ENCODE measurements at regions not wholly inside any gene's neighbourhood (a gene's known extent, or its start where the extent isn't known, plus 50 kb on each side); places are given as distances from the start of the nearest gene placed in this dataset.

GRCh38 chrX:139134316-139134715, 396.2 kb upstream of the F9 start:
- DNase-seq (ENCODE audit: low read depth in 1 of 2, low spot score in 2 of 2) (no peak), FAIRE-seq (no peak)
- no peak overlapping the region for H3K23ac ChIP-seq (ENCODE audit: insufficient read length)
- H2AK5ac ChIP-seq (ENCODE audit: low read depth, low read length) = no peak overlapping the region
- ChIA-PET CTCF (ENCODE audit: partially characterized antibody) (no interaction called here), POLR2A (ENCODE audit: partially characterized antibody) (no interaction called here)
- 91% methylated on average over 5 of the region's 5 CpGs; no CpG with 5 or more reads in 1 of the 2 experiments for WGBS, 2 experiments (ENCODE audit: extremely low coverage in 1 of 2, insufficient coverage in 1 of 2, insufficient read length in 1 of 2, insufficient replicate concordance in 2 of 2, low coverage in 1 of 2, low lambda C conversion rate in 2 of 2, missing lambda C conversion rate in 1 of 2)
- H3K9me3 ChIP-seq (ENCODE audit: insufficient read depth in 2 of 2, low read depth in 1 of 2, low read length in 1 of 2) = no peaks in the 10 kb centered on the region
- no peak overlapping the region for H3K56ac ChIP-seq (replicated peaks; ENCODE audit: insufficient read length, low read depth, low read length)
- no peaks in the 10 kb centered on the region for H3K79me2 ChIP-seq (ENCODE audit: control insufficient read depth in 1 of 2, insufficient read depth in 2 of 2, low read length in 2 of 2)
- H3K14ac ChIP-seq (ENCODE audit: insufficient read length) = no peak overlapping the region
- no peak overlapping the region for H3K4ac ChIP-seq (replicated peaks; ENCODE audit: insufficient read length, low read depth, low read length)
- H2BK5ac ChIP-seq (ENCODE audit: low read depth, low read length) = no peak overlapping the region
- no peak overlapping the region for H3K18ac ChIP-seq (ENCODE audit: extremely low read depth, low read length)
- H2AFZ ChIP-seq (ENCODE audit: low read length) = no peak overlapping the region
- H4K5ac ChIP-seq (ENCODE audit: insufficient read length, low read depth, low read length) = no peak overlapping the region
- no peaks in the 10 kb centered on the region for H3K4me1 ChIP-seq (replicated peaks in 1 of 4; ENCODE audit: control insufficient read depth in 3 of 4, insufficient read depth in 4 of 4, low read length in 3 of 4)
- no peaks in the 10 kb centered on the region for H3K23me2 ChIP-seq (ENCODE audit: low read depth, low read length)
- H3K4me2 ChIP-seq (ENCODE audit: insufficient read depth in 1 of 2, low read depth in 2 of 2, low read length in 2 of 2) = no peak overlapping the region
- H3K27me3 ChIP-seq (replicated peaks in 1 of 4; ENCODE audit: control insufficient read depth in 3 of 4, extremely low read depth in 1 of 4, insufficient read depth in 3 of 4, low read length in 3 of 4) = no peaks in the 10 kb centered on the region
- no peak overlapping the region for H2BK12ac ChIP-seq (ENCODE audit: low read depth, low read length)
- no peak overlapping the region for H2BK20ac ChIP-seq (ENCODE audit: low read length)
- H3K79me1 ChIP-seq (ENCODE audit: low read depth, low read length) = no peaks in the 10 kb centered on the region
- no peak overlapping the region for H3K27ac ChIP-seq (ENCODE audit: low read depth, low read length)
- H4K8ac ChIP-seq (ENCODE audit: extremely low read depth, insufficient read depth, low read length) = no peak overlapping the region
- no peak overlapping the region for H4K91ac ChIP-seq (replicated peaks; ENCODE audit: insufficient read length, low read length)
- H3K9ac ChIP-seq (replicated peaks in 1 of 4; ENCODE audit: extremely low read depth in 1 of 4, low read depth in 3 of 4, low read length in 3 of 4) = no peak overlapping the region
- H3K4me3 ChIP-seq (ENCODE audit: extremely low read depth in 1 of 4, insufficient read depth in 2 of 4, low read depth in 3 of 4, low read length in 4 of 4) = no peak overlapping the region
- no peaks in the 10 kb centered on the region for H4K20me1 ChIP-seq (replicated peaks in 1 of 2; ENCODE audit: control insufficient read depth in 1 of 2, insufficient read depth in 2 of 2, low read length in 2 of 2)
- H2BK15ac ChIP-seq (ENCODE audit: low read length) = no peak overlapping the region
- H3K36me3 ChIP-seq (ENCODE audit: control insufficient read depth in 2 of 4, insufficient read depth in 4 of 4, low read length in 3 of 4) = no peaks in the 10 kb centered on the region
- H2BK120ac ChIP-seq (replicated peaks; ENCODE audit: low read depth, low read length) = no peak overlapping the region
- TF ChIP-seq RBBP5 (IDR thresholded peaks at IDR 0.05; ENCODE audit: borderline replicate concordance, low read depth, low read length) = no peak
- TF ChIP-seq RXRA (IDR thresholded peaks at IDR 0.05; ENCODE audit: insufficient read depth, low read depth, low read length) = no peak
- no peak for TF ChIP-seq CBX5 (IDR thresholded peaks at IDR 0.05; ENCODE audit: low read depth, low read length)
- TF ChIP-seq HDAC6 (IDR thresholded peaks at IDR 0.05; ENCODE audit: low read depth, low read length) = no peak
- TF ChIP-seq MAX (IDR thresholded peaks at IDR 0.05) = no peak
- TF ChIP-seq FOSL1 (IDR thresholded peaks at IDR 0.05; ENCODE audit: insufficient read depth, low read depth, low read length) = no peak
- no peak for TF ChIP-seq KDM5A (IDR thresholded peaks at IDR 0.05; ENCODE audit: low read length)
- no peak for TF ChIP-seq SP2 (IDR thresholded peaks at IDR 0.05; ENCODE audit: low read length)
- no peak for TF ChIP-seq CTCF (IDR thresholded peaks at IDR 0.05; ENCODE audit: control extremely low read depth in 1 of 3, insufficient read depth in 1 of 3, low read depth in 1 of 3, low read length in 3 of 3)
- TF ChIP-seq SRF (IDR thresholded peaks at IDR 0.05; ENCODE audit: low read depth, low read length) = no peak
